ENCODE measurements at regions not wholly inside any gene's neighbourhood (a gene's known extent, or its start where the extent isn't known, plus 50 kb on each side); places are given as distances from the start of the nearest gene placed in this dataset.

- TF ChIP-seq CTCF (conservative IDR thresholded peaks at IDR 0.05; ENCODE audit: low read depth, low read length) (no peak), RAD21 (IDR thresholded peaks at IDR 0.05; ENCODE audit: low read length) (no peak), SMC3 (IDR thresholded peaks at IDR 0.05; ENCODE audit: low read depth, low read length) (no peak), ELK1 (IDR thresholded peaks at IDR 0.05; ENCODE audit: borderline replicate concordance, low read depth, low read length) (no peak), BHLHE40 (IDR thresholded peaks at IDR 0.05; ENCODE audit: low read depth, low read length) (no peak), POLR2A (IDR thresholded peaks at IDR 0.05; ENCODE audit: low read depth, low read length) (no peak), RFX5 (IDR thresholded peaks at IDR 0.05; ENCODE audit: low read depth, low read length) (no peak)
Observed at GRCh38 chr13:22369090-22369489, 698.2 kb downstream of the FGF9 start.
